Esophagus muscularis mucosa (tissue), 4 donors: ENCODE measurements at regions not wholly inside any gene's neighbourhood (a gene's known extent, or its start where the extent isn't known, plus 50 kb on each side); places are given as distances from the start of the nearest gene placed in this dataset.
"Not testable (repeated sequence)": the region's sequence is repeated elsewhere in the genome, so short reads cannot be mapped to it uniquely, and the experiment has no call there.

ENCODE experiments used
- EP300 ChIP-seq: sonication (generic); formaldehyde crosslinking; IDR thresholded peaks from one replicate; pipeline ENCODE4 v1.6.1; 2017; ENCODE audit warnings: antibody characterized with exemption
- POLR2A ChIP-seq: fragments of 450-650 bp; IDR thresholded peaks from one replicate; pipeline ENCODE4 v1.6.1; 2017; ENCODE audit warnings: antibody characterized with exemption, moderate library complexity, mild to moderate bottlenecking, low read depth
- POLR2AphosphoS5 ChIP-seq, 2 donors: sonication (generic); formaldehyde crosslinking; IDR thresholded peaks; one replicate each; pipeline ENCODE4 v1.6.1; 2017; ENCODE audit warnings: antibody characterized with exemption in 2 of 2
- TF ChIP-seq, protein P1 (sequence below), 3 experiments: fragments of 200-600 bp in 2 of 3; fragments of 450-650 bp in 1 of 3; sonication (generic) in 2 of 3; IDR thresholded peaks; one replicate each; pipeline ENCODE4 v1.5.1; 2017 to 2019; ENCODE audit warnings: antibody characterized with exemption in 3 of 3, mild to moderate bottlenecking in 2 of 3, moderate library complexity in 1 of 3

GRCh38 chr7:57740126-57740525 is 290.1 kb downstream of the ZNF716 start:
- TF ChIP-seq, protein P1, sequence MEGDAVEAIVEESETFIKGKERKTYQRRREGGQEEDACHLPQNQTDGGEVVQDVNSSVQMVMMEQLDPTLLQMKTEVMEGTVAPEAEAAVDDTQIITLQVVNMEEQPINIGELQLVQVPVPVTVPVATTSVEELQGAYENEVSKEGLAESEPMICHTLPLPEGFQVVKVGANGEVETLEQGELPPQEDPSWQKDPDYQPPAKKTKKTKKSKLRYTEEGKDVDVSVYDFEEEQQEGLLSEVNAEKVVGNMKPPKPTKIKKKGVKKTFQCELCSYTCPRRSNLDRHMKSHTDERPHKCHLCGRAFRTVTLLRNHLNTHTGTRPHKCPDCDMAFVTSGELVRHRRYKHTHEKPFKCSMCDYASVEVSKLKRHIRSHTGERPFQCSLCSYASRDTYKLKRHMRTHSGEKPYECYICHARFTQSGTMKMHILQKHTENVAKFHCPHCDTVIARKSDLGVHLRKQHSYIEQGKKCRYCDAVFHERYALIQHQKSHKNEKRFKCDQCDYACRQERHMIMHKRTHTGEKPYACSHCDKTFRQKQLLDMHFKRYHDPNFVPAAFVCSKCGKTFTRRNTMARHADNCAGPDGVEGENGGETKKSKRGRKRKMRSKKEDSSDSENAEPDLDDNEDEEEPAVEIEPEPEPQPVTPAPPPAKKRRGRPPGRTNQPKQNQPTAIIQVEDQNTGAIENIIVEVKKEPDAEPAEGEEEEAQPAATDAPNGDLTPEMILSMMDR (IDR thresholded peaks at IDR 0.05): not testable (repeated sequence)
- TF ChIP-seq POLR2A; POLR2AphosphoS5 (IDR thresholded peaks at IDR 0.05); EP300: not testable (repeated sequence)
